IMR-90 (cell line): ENCODE measurements at regions not wholly inside any gene's neighbourhood (a gene's known extent, or its start where the extent isn't known, plus 50 kb on each side); places are given as distances from the start of the nearest gene placed in this dataset.

Experiments
- ATAC-seq: fragments of 200-7000 bp; cut with Tn5 transposase; 2 replicates; pipeline ENCODE4 v1.9.1; 2020; ENCODE audit warnings: low read depth, mild to moderate bottlenecking, moderate library complexity
- BruUV-seq: library from RNA; stranded (reverse); fragments of 400-500 nt; replicated peaks from 2 replicates; lab custom pipeline; 2021; lab: Mats Ljungman, UMichigan
- CTCF ChIA-PET: fragments of 300-600 bp; formaldehyde crosslinking; extraction: SDS; loops from one replicate; lab custom pipeline; 2021; ENCODE audit warnings: antibody characterized with exemption; lab: Yijun Ruan, JAX
- POLR2A ChIA-PET: fragments of 300-600 bp; sonication (Branson Sonifier 250); formaldehyde crosslinking; loops from one replicate; lab custom pipeline; 2022; ENCODE audit warnings: antibody characterized with exemption; ENCODE audit not compliant: unreplicated experiment; lab: Charles Lee
- DNase-seq: peaks from one replicate; pipeline ENCODE4 v3.0.0; 2013
- H2AFZ ChIP-seq: replicated peaks from 2 replicates; pipeline ENCODE3; 2013; ENCODE audit warnings: low read length, mild to moderate bottlenecking; ENCODE audit not compliant: poor library complexity
- H2AK5ac ChIP-seq: 2 replicates; pipeline ENCODE4 v1.6.1; 2013; ENCODE audit warnings: low read depth, low read length, inconsistent platforms
- H2AK9ac ChIP-seq: replicated peaks from 2 replicates; pipeline ENCODE3; 2013; ENCODE audit warnings: mild to moderate bottlenecking, low read depth, low read length, moderate library complexity; ENCODE audit not compliant: poor library complexity
- H2BK120ac ChIP-seq: 2 replicates; pipeline ENCODE4 v1.6.1; 2013; ENCODE audit warnings: low read depth, low read length, inconsistent platforms
- H2BK15ac ChIP-seq: 3 replicates; pipeline ENCODE4 v1.6.1; 2013; ENCODE audit warnings: low read depth, low read length, inconsistent platforms
- H2BK20ac ChIP-seq: 2 replicates; pipeline ENCODE4 v1.6.1; 2013; ENCODE audit warnings: low read depth, mild to moderate bottlenecking, inconsistent platforms, low read length, moderate library complexity
- H2BK5ac ChIP-seq: 2 replicates; pipeline ENCODE4 v1.6.1; 2013; ENCODE audit warnings: mild to moderate bottlenecking, low read depth, low read length, inconsistent platforms; ENCODE audit not compliant: poor library complexity, severe bottlenecking
- H3K14ac ChIP-seq: replicated peaks from 2 replicates; pipeline ENCODE4 v1.6.1; 2013; ENCODE audit warnings: low read depth, low read length, inconsistent platforms
- H3K18ac ChIP-seq: 2 replicates; pipeline ENCODE4 v1.6.1; 2013; ENCODE audit warnings: low read depth, low read length, control low read depth
- H3K23ac ChIP-seq: 2 replicates; pipeline ENCODE4 v1.6.1; 2013; ENCODE audit warnings: low read depth, low read length, inconsistent platforms
- H3K27ac ChIP-seq: 2 replicates; pipeline ENCODE4 v1.5.1; 2013; ENCODE audit warnings: mild to moderate bottlenecking, control low read depth, low read length; ENCODE audit not compliant: insufficient read depth
- H3K27me3 ChIP-seq: 2 replicates; pipeline ENCODE4 v1.6.1; 2013; ENCODE audit warnings: low read length; ENCODE audit not compliant: control insufficient read depth, insufficient read depth
- H3K36me3 ChIP-seq: 2 replicates; pipeline ENCODE4 v1.6.1; 2013; ENCODE audit warnings: low read length, mixed read lengths; ENCODE audit not compliant: control insufficient read depth, insufficient read depth
- H3K4ac ChIP-seq: 2 replicates; pipeline ENCODE4 v1.6.1; 2013; ENCODE audit warnings: low read depth, low read length, inconsistent platforms
- H3K4me1 ChIP-seq: 2 replicates; pipeline ENCODE4 v1.6.1; 2013; ENCODE audit warnings: low read length, mixed read lengths; ENCODE audit not compliant: control insufficient read depth, insufficient read depth
- H3K4me2 ChIP-seq: 2 replicates; pipeline ENCODE4 v1.6.1; 2013; ENCODE audit warnings: low read depth, mild to moderate bottlenecking, control low read depth, low read length, moderate library complexity
- H3K4me3 ChIP-seq: 2 replicates; pipeline ENCODE4 v1.5.1; 2013; ENCODE audit warnings: low read depth, mild to moderate bottlenecking, control low read depth, low read length, moderate library complexity; ENCODE audit not compliant: insufficient read depth
- H3K56ac ChIP-seq: 2 replicates; pipeline ENCODE4 v1.6.1; 2013; ENCODE audit warnings: low read length, inconsistent platforms; ENCODE audit not compliant: insufficient read depth; ENCODE audit errors: extremely low read depth
- H3K79me1 ChIP-seq, 2 experiments: 2 replicates each; pipeline ENCODE4 v1.6.1; 2013; ENCODE audit warnings: low read length in 2 of 2, inconsistent platforms in 1 of 2, low read depth in 1 of 2
- H3K9ac ChIP-seq: 2 replicates; pipeline ENCODE4 v1.6.1; 2013; ENCODE audit warnings: low read depth, low read length, control low read depth
- H3K9me1 ChIP-seq: 2 replicates; pipeline ENCODE4 v1.6.1; 2013; ENCODE audit warnings: low read length, inconsistent platforms; ENCODE audit not compliant: insufficient read depth
- H3K9me3 ChIP-seq: 2 replicates; pipeline ENCODE4 v1.6.1; 2013; ENCODE audit warnings: low read length; ENCODE audit not compliant: control insufficient read depth, insufficient read depth
- H4K20me1 ChIP-seq: 2 replicates; pipeline ENCODE4 v1.6.1; 2013; ENCODE audit warnings: low read length, inconsistent platforms; ENCODE audit not compliant: insufficient read depth
- H4K5ac ChIP-seq: 2 replicates; pipeline ENCODE4 v1.6.1; 2013; ENCODE audit warnings: mild to moderate bottlenecking, low read depth, low read length, control low read depth
- H4K8ac ChIP-seq, 2 experiments: 2 replicates each; pipeline ENCODE4 v1.6.1; 2013; ENCODE audit warnings: low read depth in 2 of 2, low read length in 2 of 2, control low read depth in 1 of 2, inconsistent platforms in 1 of 2
- H4K91ac ChIP-seq: 2 replicates; pipeline ENCODE4 v1.6.1; 2013; ENCODE audit warnings: low read depth, low read length, inconsistent platforms; ENCODE audit not compliant: insufficient read depth
- BHLHE40 ChIP-seq: fragments of 150-350 bp; IDR thresholded peaks from 2 replicates; pipeline ENCODE4 v1.6.1; 2016; ENCODE audit warnings: mild to moderate bottlenecking, low read depth, low read length
- CEBPB ChIP-seq: IDR thresholded peaks from 2 replicates; pipeline ENCODE4 v1.6.1; 2012; ENCODE audit warnings: low read depth, low read length, improper control_type of control experiment
- CHD1 ChIP-seq: IDR thresholded peaks from 2 replicates; pipeline ENCODE4 v1.6.1; 2012; ENCODE audit warnings: low read depth, low read length, improper control_type of control experiment
- ELK1 ChIP-seq: fragments of 150-350 bp; IDR thresholded peaks from 2 replicates; pipeline ENCODE4 v1.6.1; 2016; ENCODE audit warnings: low read depth, mild to moderate bottlenecking, low read length, moderate library complexity, borderline replicate concordance
- FOS ChIP-seq: fragments of 150-350 bp; IDR thresholded peaks from 2 replicates; pipeline ENCODE4 v1.6.1; 2016; ENCODE audit warnings: low read depth, low read length
- MAFK ChIP-seq: IDR thresholded peaks from 2 replicates; pipeline ENCODE4 v1.6.1; 2012; ENCODE audit warnings: low read depth, low read length, improper control_type of control experiment
- MAZ ChIP-seq: IDR thresholded peaks from 2 replicates; pipeline ENCODE4 v1.6.1; 2012; ENCODE audit warnings: low read depth, mild to moderate bottlenecking, low read length, improper control_type of control experiment, moderate library complexity, borderline replicate concordance
- MXI1 ChIP-seq: IDR thresholded peaks from 2 replicates; pipeline ENCODE4 v1.6.1; 2012; ENCODE audit warnings: low read depth, mild to moderate bottlenecking, low read length, moderate library complexity, borderline replicate concordance
- NFE2L2 ChIP-seq: fragments of 150-350 bp; IDR thresholded peaks from 2 replicates; pipeline ENCODE4 v1.6.1; 2016; ENCODE audit warnings: low read depth, mild to moderate bottlenecking, low read length
- POLR2A ChIP-seq: IDR thresholded peaks from 2 replicates; pipeline ENCODE4 v1.6.1; 2012; ENCODE audit warnings: mild to moderate bottlenecking, low read depth, low read length
- RCOR1 ChIP-seq: IDR thresholded peaks from 2 replicates; pipeline ENCODE4 v1.6.1; 2012; ENCODE audit warnings: mild to moderate bottlenecking, low read length, improper control_type of control experiment; ENCODE audit not compliant: insufficient replicate concordance
- RFX5 ChIP-seq: IDR thresholded peaks from 2 replicates; pipeline ENCODE4 v1.8.0; 2012; ENCODE audit warnings: low read depth, mild to moderate bottlenecking, low read length, moderate library complexity
- WGBS, 2 experiments: methylation state at CpG; one replicate each; pipeline versions ENCODE4 v1.1.5 to v1.1.7; 2013; ENCODE audit warnings: missing lambda C conversion rate in 2 of 2; ENCODE audit not compliant: insufficient read length in 1 of 2; ENCODE audit errors: extremely low coverage in 2 of 2; 5-methylcytosine and 5-hydroxymethylcytosine counted together
- dilution Hi-C: fragments of 300-500 bp; cut with HindIII; formaldehyde crosslinking; loops from one replicate; pipeline ENCODE4 v1.14.3; 2018; ENCODE audit warnings: low sequenced_read_pairs; ENCODE audit not compliant: unreplicated experiment
- in situ Hi-C: fragments of 300-500 bp; cut with MboI; formaldehyde crosslinking; loops from 3 replicates; pipeline ENCODE4 v1.14.3; 2019; ENCODE audit warnings: low sequenced_read_pairs, inconsistent platforms, mixed read lengths
- intact Hi-C: fragments of 100-400 bp; cut with micrococcal nuclease; formaldehyde crosslinking; loops from 2 replicates; pipeline ENCODE4 v1.10.0; 2022

- Histone ChIP-seq H3K4ac (no peak overlapping the region), H4K20me1 (no peaks in the 10 kb centered on the region), H3K4me3 (no peak overlapping the region), H3K27ac (no peak overlapping the region), H3K4me1 (no peaks in the 10 kb centered on the region), H3K18ac (no peak overlapping the region), H3K9me3 (no peaks in the 10 kb centered on the region), H2BK5ac (no peak overlapping the region), H3K9ac (no peak overlapping the region), H3K27me3 (no peaks in the 10 kb centered on the region), H3K4me2 (no peak overlapping the region), H2AK9ac (no peak overlapping the region), H2AK5ac (no peak overlapping the region), H3K56ac (no peak overlapping the region), H4K8ac (no peak overlapping the region), H4K5ac (no peak overlapping the region), H3K14ac (no peak overlapping the region), H3K79me1 (no peaks in the 10 kb centered on the region), H3K23ac (no peak overlapping the region), H2BK20ac (no peak overlapping the region), H2BK15ac (no peak overlapping the region), H3K9me1 (no peaks in the 10 kb centered on the region), H2BK120ac (no peak overlapping the region), H2AFZ (no peak overlapping the region), H3K36me3 (no peaks in the 10 kb centered on the region), H4K91ac (no peak overlapping the region)
- POLR2A ChIA-PET = no interaction called here
- ATAC-seq (no peak), DNase-seq (no peak)
- dilution Hi-C loops = no loop called here
- BruUV-seq = no TSS peak
- CTCF ChIA-PET = no interaction called here
- intact Hi-C loops = no loop called here
- WGBS, 2 experiments = no CpG with 5 or more reads among the region's 1 CpG
- TF ChIP-seq ELK1 = no peak
- no peak for TF ChIP-seq RCOR1
- no peak for TF ChIP-seq POLR2A
- no peak for TF ChIP-seq FOS
- no peak for TF ChIP-seq MAZ
- TF ChIP-seq CEBPB = no peak
- TF ChIP-seq MAFK = no peak
- no peak for TF ChIP-seq RFX5
- TF ChIP-seq CHD1 = no peak
- no peak for TF ChIP-seq NFE2L2
- TF ChIP-seq BHLHE40 = no peak
- no peak for TF ChIP-seq MXI1
- in situ Hi-C loops = no loop called here
Observed at GRCh38 chr2:212665948-212666347, 127.3 kb upstream of the ERBB4 start.
